H1 (cell line): ENCODE measurements at regions not wholly inside any gene's neighbourhood (a gene's known extent, or its start where the extent isn't known, plus 50 kb on each side); places are given as distances from the start of the nearest gene placed in this dataset.

Experiments
- CTCF ChIA-PET: fragments of 300-600 bp; sonication (Branson Sonifier 250); formaldehyde crosslinking; loops from one replicate; lab custom pipeline; 2021; ENCODE audit not compliant: partially characterized antibody; lab: Charles Lee
- POLR2A ChIA-PET: fragments of 300-600 bp; sonication (Branson Sonifier 250); formaldehyde crosslinking; loops from one replicate; lab custom pipeline; 2021; ENCODE audit warnings: inconsistent platforms; ENCODE audit not compliant: partially characterized antibody; lab: Charles Lee
- DNase-seq, 2 experiments: peaks; one replicate each; pipeline versions ENCODE4 v3.0.0 to v3.0.0-alpha.2; 2010 to 2022; ENCODE audit warnings: low spot score in 2 of 2, low read depth in 1 of 2, mixed read lengths in 1 of 2
- FAIRE-seq: peaks from 2 replicates; lab custom pipeline; 2011; peaks lifted over from hg19 to GRCh38; lab: Jason Lieb, UNC
- H2AFZ ChIP-seq: 2 replicates; pipeline ENCODE4 v1.8.1; 2012; ENCODE audit warnings: low read length, inconsistent platforms
- H2AK5ac ChIP-seq: 2 replicates; pipeline ENCODE4 v1.6.1; 2013; ENCODE audit warnings: low read depth, low read length
- H2BK120ac ChIP-seq: replicated peaks from 2 replicates; pipeline ENCODE3; 2013; ENCODE audit warnings: low read depth, low read length, inconsistent platforms
- H2BK12ac ChIP-seq: 2 replicates; pipeline ENCODE4 v1.6.1; 2013; ENCODE audit warnings: low read depth, low read length
- H2BK15ac ChIP-seq: 2 replicates; pipeline ENCODE4 v1.6.1; 2013; ENCODE audit warnings: low read length
- H2BK20ac ChIP-seq: 2 replicates; pipeline ENCODE4 v1.6.1; 2013; ENCODE audit warnings: low read length
- H2BK5ac ChIP-seq: 2 replicates; pipeline ENCODE4 v1.6.1; 2013; ENCODE audit warnings: low read depth, low read length
- H3K14ac ChIP-seq: 2 replicates; pipeline ENCODE4 v1.6.1; 2013; ENCODE audit warnings: inconsistent platforms; ENCODE audit not compliant: insufficient read length
- H3K18ac ChIP-seq: 2 replicates; pipeline ENCODE4 v1.6.1; 2013; ENCODE audit warnings: low read length; ENCODE audit errors: extremely low read depth
- H3K23ac ChIP-seq: 2 replicates; pipeline ENCODE4 v1.6.1; 2013; ENCODE audit warnings: inconsistent platforms; ENCODE audit not compliant: insufficient read length
- H3K23me2 ChIP-seq: 2 replicates; pipeline ENCODE4 v1.6.1; 2013; ENCODE audit warnings: low read depth, low read length
- H3K27ac ChIP-seq: 2 replicates; pipeline ENCODE4 v1.6.1; 2011; ENCODE audit warnings: low read depth, low read length, inconsistent platforms
- H3K27me3 ChIP-seq, 4 experiments: replicated peaks in 1 of 4; 1 replicate in 1 of 4; 2 replicates in 3 of 4; pipeline versions ENCODE4 v1.6.1 to v1.8.1; 2011 to 2013; ENCODE audit warnings: low read length in 3 of 4, mild to moderate bottlenecking in 3 of 4, inconsistent platforms in 2 of 4, mixed read lengths in 2 of 4, moderate library complexity in 1 of 4; ENCODE audit not compliant: control insufficient read depth in 3 of 4, insufficient read depth in 3 of 4; ENCODE audit errors: extremely low read depth in 1 of 4
- H3K36me3 ChIP-seq, 4 experiments: 2 replicates each; pipeline versions ENCODE4 v1.6.1 to v1.8.1; 2011 to 2013; ENCODE audit warnings: mild to moderate bottlenecking in 4 of 4, low read length in 3 of 4, moderate library complexity in 2 of 4, control low read depth in 1 of 4, inconsistent platforms in 1 of 4; ENCODE audit not compliant: insufficient read depth in 4 of 4, control insufficient read depth in 2 of 4
- H3K4ac ChIP-seq: replicated peaks from 2 replicates; pipeline ENCODE3; 2013; ENCODE audit warnings: low read length, low read depth, mixed read lengths, inconsistent platforms; ENCODE audit not compliant: insufficient read length
- H3K4me1 ChIP-seq, 4 experiments: replicated peaks in 1 of 4; 1 replicate in 1 of 4; 2 replicates in 3 of 4; pipeline versions ENCODE4 v1.6.1 to v1.8.1; 2011 to 2013; ENCODE audit warnings: low read length in 3 of 4, inconsistent platforms in 2 of 4, mixed read lengths in 1 of 4; ENCODE audit not compliant: insufficient read depth in 4 of 4, control insufficient read depth in 3 of 4
- H3K4me2 ChIP-seq, 2 experiments: 2 replicates each; pipeline versions ENCODE4 v1.6.1 to v1.8.1; 2011 to 2013; ENCODE audit warnings: low read depth in 2 of 2, low read length in 2 of 2, control low read depth in 1 of 2, inconsistent platforms in 1 of 2, mild to moderate bottlenecking in 1 of 2; ENCODE audit not compliant: insufficient read depth in 1 of 2
- H3K4me3 ChIP-seq, 4 experiments: fragments of 200-600, 300-600 bp in 1 of 4; sonication (generic), shearing (Covaris generic), sonication (Bioruptor Twin) in 1 of 4; 2 replicates each; pipeline versions ENCODE4 v1.5.1 to v1.8.1; 2011 to 2016; ENCODE audit warnings: low read length in 4 of 4, low read depth in 3 of 4, control low read depth in 2 of 4, inconsistent platforms in 2 of 4, mild to moderate bottlenecking in 2 of 4, mixed read lengths in 1 of 4, moderate library complexity in 1 of 4; ENCODE audit not compliant: insufficient read depth in 2 of 4; ENCODE audit errors: extremely low read depth in 1 of 4
- H3K56ac ChIP-seq: replicated peaks from 2 replicates; pipeline ENCODE3; 2013; ENCODE audit warnings: low read depth, mild to moderate bottlenecking, mixed read lengths, low read length, inconsistent platforms; ENCODE audit not compliant: insufficient read length
- H3K79me1 ChIP-seq: 2 replicates; pipeline ENCODE4 v1.6.1; 2013; ENCODE audit warnings: low read depth, low read length, control low read depth
- H3K79me2 ChIP-seq, 2 experiments: 2 replicates each; pipeline versions ENCODE4 v1.6.1 to v1.8.1; 2012 to 2013; ENCODE audit warnings: low read length in 2 of 2, mild to moderate bottlenecking in 2 of 2, inconsistent platforms in 1 of 2; ENCODE audit not compliant: insufficient read depth in 2 of 2, control insufficient read depth in 1 of 2
- H3K9ac ChIP-seq, 4 experiments: replicated peaks in 1 of 4; 1 replicate in 1 of 4; 2 replicates in 3 of 4; pipeline versions ENCODE4 v1.6.1 to v1.8.1; 2011 to 2013; ENCODE audit warnings: low read depth in 3 of 4, low read length in 3 of 4, control low read depth in 2 of 4, mild to moderate bottlenecking in 2 of 4, moderate library complexity in 2 of 4, inconsistent platforms in 1 of 4; ENCODE audit errors: extremely low read depth in 1 of 4
- H3K9me3 ChIP-seq, 2 experiments: 2 replicates each; pipeline versions ENCODE4 v1.6.1 to v1.8.1; 2012 to 2013; ENCODE audit warnings: mild to moderate bottlenecking in 2 of 2, moderate library complexity in 2 of 2, control low read depth in 1 of 2, inconsistent platforms in 1 of 2, low read depth in 1 of 2, low read length in 1 of 2, mixed read lengths in 1 of 2; ENCODE audit not compliant: insufficient read depth in 2 of 2
- H4K20me1 ChIP-seq, 2 experiments: replicated peaks in 1 of 2; 2 replicates each; pipeline versions ENCODE3 to v1.8.1; 2011 to 2013; ENCODE audit warnings: inconsistent platforms in 2 of 2, low read length in 2 of 2, mild to moderate bottlenecking in 1 of 2; ENCODE audit not compliant: insufficient read depth in 2 of 2, control insufficient read depth in 1 of 2
- H4K5ac ChIP-seq: 2 replicates; pipeline ENCODE4 v1.6.1; 2013; ENCODE audit warnings: low read length, low read depth, mixed read lengths, inconsistent platforms; ENCODE audit not compliant: insufficient read length
- H4K8ac ChIP-seq: 2 replicates; pipeline ENCODE4 v1.8.0; 2013; ENCODE audit warnings: mild to moderate bottlenecking, moderate library complexity, low read length, inconsistent platforms; ENCODE audit not compliant: insufficient read depth; ENCODE audit errors: extremely low read depth
- H4K91ac ChIP-seq: replicated peaks from 2 replicates; pipeline ENCODE3; 2013; ENCODE audit warnings: low read length, mixed read lengths, inconsistent platforms; ENCODE audit not compliant: insufficient read length
- ASH2L ChIP-seq: fragments of 200-600, 300-600 bp; sonication (generic); IDR thresholded peaks from one replicate; pipeline ENCODE4 v1.7.1; 2017; ENCODE audit warnings: low read length
- BACH1 ChIP-seq: IDR thresholded peaks from 2 replicates; pipeline ENCODE4 v1.6.1; 2012; ENCODE audit warnings: low read length, improper control_type of control experiment
- BRCA1 ChIP-seq: IDR thresholded peaks from 2 replicates; pipeline ENCODE4 v1.6.1; 2012; ENCODE audit warnings: low read depth, low read length, improper control_type of control experiment
- CTBP2 ChIP-seq: IDR thresholded peaks from 2 replicates; pipeline ENCODE4 v1.7.0; 2011; ENCODE audit warnings: borderline replicate concordance, mild to moderate bottlenecking, moderate library complexity, mixed read lengths, low read length; ENCODE audit not compliant: insufficient read depth, insufficient read length
- HDAC6 ChIP-seq: IDR thresholded peaks from one replicate; pipeline ENCODE4 v1.7.1; 2012; ENCODE audit warnings: low read depth, mild to moderate bottlenecking, inconsistent platforms, low read length, moderate library complexity
- POU5F1 ChIP-seq: IDR thresholded peaks from 2 replicates; pipeline ENCODE4 v1.6.1; 2011; ENCODE audit warnings: low read depth, mild to moderate bottlenecking, low read length, moderate library complexity
- RAD21 ChIP-seq, 2 experiments: IDR thresholded peaks in 1 of 2; conservative IDR thresholded peaks in 1 of 2; 2 replicates each; pipeline ENCODE4 v1.6.1; 2011; ENCODE audit warnings: low read depth in 2 of 2, low read length in 2 of 2, improper control_type of control experiment in 1 of 2, inconsistent platforms in 1 of 2, mild to moderate bottlenecking in 1 of 2, moderate library complexity in 1 of 2
- RFX5 ChIP-seq: IDR thresholded peaks from 2 replicates; pipeline ENCODE4 v1.6.1; 2011; ENCODE audit warnings: low read depth, low read length, improper control_type of control experiment, borderline replicate concordance
- RXRA ChIP-seq: IDR thresholded peaks from 2 replicates; pipeline ENCODE4 v1.6.1; 2011; ENCODE audit warnings: low read depth, mild to moderate bottlenecking, low read length, moderate library complexity; ENCODE audit not compliant: insufficient read depth
- SP1 ChIP-seq: IDR thresholded peaks from 2 replicates; pipeline ENCODE4 v1.6.1; 2011; ENCODE audit warnings: low read depth, low read length
- SRF ChIP-seq: IDR thresholded peaks from 2 replicates; pipeline ENCODE4 v1.6.1; 2011; ENCODE audit warnings: mild to moderate bottlenecking, low read depth, low read length, moderate library complexity
- TEAD4 ChIP-seq: IDR thresholded peaks from 2 replicates; pipeline ENCODE4 v1.6.1; 2012; ENCODE audit warnings: low read depth, low read length, inconsistent platforms, mixed read lengths
- TF ChIP-seq, protein P1 (sequence below), 3 experiments: IDR thresholded peaks; 1 replicate in 2 of 3; 2 replicates in 1 of 3; pipeline versions ENCODE4 v1.5.1 to v1.6.1; 2011; ENCODE audit warnings: low read length in 3 of 3, mild to moderate bottlenecking in 3 of 3, inconsistent platforms in 2 of 3, low read depth in 1 of 3, moderate library complexity in 1 of 3; ENCODE audit not compliant: insufficient read depth in 1 of 3; ENCODE audit errors: control extremely low read depth in 1 of 3
- TF ChIP-seq, protein P2 (sequence below): IDR thresholded peaks from 2 replicates; pipeline ENCODE4 v1.6.1; 2012; ENCODE audit warnings: inconsistent platforms

DNA sequence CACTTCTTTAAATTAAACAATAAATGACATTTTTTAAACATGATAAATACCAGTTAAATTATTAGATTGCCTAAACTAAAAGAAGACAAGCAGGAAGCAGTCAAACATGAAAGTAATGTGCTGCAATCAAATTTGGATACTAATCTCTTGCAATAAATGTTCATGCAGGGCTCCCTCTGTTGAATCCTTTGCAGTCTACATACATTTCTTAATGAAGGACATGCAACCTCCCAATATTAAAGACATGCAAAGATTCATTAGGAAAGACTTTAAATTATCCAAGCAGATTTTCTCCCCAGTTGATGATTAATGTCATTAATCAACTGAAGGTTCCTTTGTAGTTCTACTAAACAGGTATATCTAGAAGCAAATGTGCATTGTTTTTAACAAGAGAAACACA is 245.4 kb downstream of the ZIC4 start:
- no peak overlapping the region for H4K8ac ChIP-seq
- 0 out of 2 replicates have a peak, but pooled peaks cover 2% of the 10 kb centered on the region for H3K23me2 ChIP-seq
- H3K79me2 ChIP-seq, result no peaks in the 10 kb centered on the region
- no peaks in the 10 kb centered on the region; a peak in 1 of 7 replicates for H3K4me1 ChIP-seq
- H3K27me3 ChIP-seq, result no peaks in the 10 kb centered on the region
- no peak overlapping the region for H2BK15ac ChIP-seq
- H3K36me3 ChIP-seq, result no peaks in the 10 kb centered on the region
- no peak overlapping the region for H3K4me2 ChIP-seq
- H3K9me3 ChIP-seq, result no peaks in the 10 kb centered on the region
- CTCF ChIA-PET, result no interaction called here
- no peak overlapping the region for H3K14ac ChIP-seq
- H3K79me1 ChIP-seq, result no peaks in the 10 kb centered on the region
- no peak overlapping the region for H2BK5ac ChIP-seq
- TF ChIP-seq, protein P1, sequence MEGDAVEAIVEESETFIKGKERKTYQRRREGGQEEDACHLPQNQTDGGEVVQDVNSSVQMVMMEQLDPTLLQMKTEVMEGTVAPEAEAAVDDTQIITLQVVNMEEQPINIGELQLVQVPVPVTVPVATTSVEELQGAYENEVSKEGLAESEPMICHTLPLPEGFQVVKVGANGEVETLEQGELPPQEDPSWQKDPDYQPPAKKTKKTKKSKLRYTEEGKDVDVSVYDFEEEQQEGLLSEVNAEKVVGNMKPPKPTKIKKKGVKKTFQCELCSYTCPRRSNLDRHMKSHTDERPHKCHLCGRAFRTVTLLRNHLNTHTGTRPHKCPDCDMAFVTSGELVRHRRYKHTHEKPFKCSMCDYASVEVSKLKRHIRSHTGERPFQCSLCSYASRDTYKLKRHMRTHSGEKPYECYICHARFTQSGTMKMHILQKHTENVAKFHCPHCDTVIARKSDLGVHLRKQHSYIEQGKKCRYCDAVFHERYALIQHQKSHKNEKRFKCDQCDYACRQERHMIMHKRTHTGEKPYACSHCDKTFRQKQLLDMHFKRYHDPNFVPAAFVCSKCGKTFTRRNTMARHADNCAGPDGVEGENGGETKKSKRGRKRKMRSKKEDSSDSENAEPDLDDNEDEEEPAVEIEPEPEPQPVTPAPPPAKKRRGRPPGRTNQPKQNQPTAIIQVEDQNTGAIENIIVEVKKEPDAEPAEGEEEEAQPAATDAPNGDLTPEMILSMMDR (IDR thresholded peaks at IDR 0.05; ENCODE audit: control extremely low read depth in 1 of 3, insufficient read depth in 1 of 3, low read depth in 1 of 3, low read length in 3 of 3), result no peak
- TF ChIP-seq CTBP2, result no peak
- no peak for TF ChIP-seq RFX5
- no peak for TF ChIP-seq BRCA1
- TF ChIP-seq SRF, result no peak
- TF ChIP-seq TEAD4, result no peak
- TF ChIP-seq SP1, result no peak
- no peak for TF ChIP-seq ASH2L
- no peak for TF ChIP-seq RAD21 (IDR thresholded peaks at IDR 0.05 in 1 of 2, conservative IDR thresholded peaks at IDR 0.05 in 1 of 2; ENCODE audit: low read depth in 2 of 2, low read length in 2 of 2)
- no peak for TF ChIP-seq POU5F1
- no peak for TF ChIP-seq HDAC6
- TF ChIP-seq, protein P2, sequence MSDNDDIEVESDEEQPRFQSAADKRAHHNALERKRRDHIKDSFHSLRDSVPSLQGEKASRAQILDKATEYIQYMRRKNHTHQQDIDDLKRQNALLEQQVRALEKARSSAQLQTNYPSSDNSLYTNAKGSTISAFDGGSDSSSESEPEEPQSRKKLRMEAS, result no peak
- TF ChIP-seq RXRA, result no peak
- TF ChIP-seq BACH1, result no peak
- TF ChIP-seq, all 59 proteins: peak for 0
- H3K23ac ChIP-seq, result no peak overlapping the region
- H4K20me1 ChIP-seq, result no peaks in the 10 kb centered on the region
- no peak overlapping the region for H3K4ac ChIP-seq
- H2BK20ac ChIP-seq, result no peak overlapping the region
- H2BK120ac ChIP-seq, result no peak overlapping the region
- DNase-seq (no peak), FAIRE-seq (no peak)
- H2BK12ac ChIP-seq, result no peak overlapping the region
- no peak overlapping the region for H3K4me3 ChIP-seq
- H2AK5ac ChIP-seq, result no peak overlapping the region
- H4K91ac ChIP-seq, result no peak overlapping the region
- POLR2A ChIA-PET, result no interaction called here
- no peak overlapping the region for H3K18ac ChIP-seq
- H4K5ac ChIP-seq, result no peak overlapping the region
- no peak overlapping the region for H3K9ac ChIP-seq
- H3K27ac ChIP-seq, result no peak overlapping the region
- H3K56ac ChIP-seq, result no peak overlapping the region
- H2AFZ ChIP-seq, result no peak overlapping the region
